Hepatocyte (in vitro differentiated cells): ENCODE measurements at regions not wholly inside any gene's neighbourhood (a gene's known extent, or its start where the extent isn't known, plus 50 kb on each side); places are given as distances from the start of the nearest gene placed in this dataset.

Experiments used
- EZH2 ChIP-seq: fragments of 200-600 bp; sonication (generic); IDR thresholded peaks from 2 replicates; pipeline ENCODE4 v1.6.1; 2016; ENCODE audit warnings: antibody characterized with exemption, mild to moderate bottlenecking, borderline replicate concordance
- EZH2phosphoT487 ChIP-seq: fragments of 200-600 bp; sonication (generic); IDR thresholded peaks from one replicate; pipeline ENCODE4 v1.6.1; 2018; ENCODE audit warnings: antibody characterized with exemption, mild to moderate bottlenecking, low read depth, moderate library complexity; ENCODE audit not compliant: unreplicated experiment, severe bottlenecking
- TF ChIP-seq, protein P1 (sequence below): fragments of 200-600 bp; sonication (generic); IDR thresholded peaks from 2 replicates; pipeline ENCODE4 v1.5.1; 2016; ENCODE audit warnings: antibody characterized with exemption, mild to moderate bottlenecking; ENCODE audit not compliant: poor library complexity

DNA sequence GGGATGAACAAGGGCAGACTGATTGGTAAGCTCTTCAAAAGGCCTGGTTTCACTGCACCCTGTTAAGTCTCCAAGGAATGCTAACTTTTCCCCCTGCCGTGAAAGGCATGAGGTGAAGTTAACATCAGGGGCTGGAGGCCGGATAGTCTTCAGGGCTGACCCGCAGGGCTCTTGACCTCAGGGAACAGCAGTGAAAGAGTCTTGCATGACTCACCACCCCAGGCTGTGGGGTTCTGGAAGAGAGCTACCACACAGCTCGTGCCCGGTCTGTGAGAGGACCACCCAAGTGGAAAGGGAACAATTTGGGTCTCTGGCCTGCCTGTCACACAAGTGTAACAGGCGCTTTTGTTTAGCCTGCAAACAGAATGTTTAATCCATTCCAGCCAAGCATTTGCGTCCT lies 504.9 kb downstream of the EDEM1 start:
- TF ChIP-seq, protein P1, sequence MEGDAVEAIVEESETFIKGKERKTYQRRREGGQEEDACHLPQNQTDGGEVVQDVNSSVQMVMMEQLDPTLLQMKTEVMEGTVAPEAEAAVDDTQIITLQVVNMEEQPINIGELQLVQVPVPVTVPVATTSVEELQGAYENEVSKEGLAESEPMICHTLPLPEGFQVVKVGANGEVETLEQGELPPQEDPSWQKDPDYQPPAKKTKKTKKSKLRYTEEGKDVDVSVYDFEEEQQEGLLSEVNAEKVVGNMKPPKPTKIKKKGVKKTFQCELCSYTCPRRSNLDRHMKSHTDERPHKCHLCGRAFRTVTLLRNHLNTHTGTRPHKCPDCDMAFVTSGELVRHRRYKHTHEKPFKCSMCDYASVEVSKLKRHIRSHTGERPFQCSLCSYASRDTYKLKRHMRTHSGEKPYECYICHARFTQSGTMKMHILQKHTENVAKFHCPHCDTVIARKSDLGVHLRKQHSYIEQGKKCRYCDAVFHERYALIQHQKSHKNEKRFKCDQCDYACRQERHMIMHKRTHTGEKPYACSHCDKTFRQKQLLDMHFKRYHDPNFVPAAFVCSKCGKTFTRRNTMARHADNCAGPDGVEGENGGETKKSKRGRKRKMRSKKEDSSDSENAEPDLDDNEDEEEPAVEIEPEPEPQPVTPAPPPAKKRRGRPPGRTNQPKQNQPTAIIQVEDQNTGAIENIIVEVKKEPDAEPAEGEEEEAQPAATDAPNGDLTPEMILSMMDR, result no peak
- TF ChIP-seq EZH2phosphoT487 (no peak), EZH2 (no peak)
